Body of pancreas (tissue), 4 donors: ENCODE measurements at regions not wholly inside any gene's neighbourhood (a gene's known extent, or its start where the extent isn't known, plus 50 kb on each side); places are given as distances from the start of the nearest gene placed in this dataset.
"Not testable (repeated sequence)": the region's sequence is repeated elsewhere in the genome, so short reads cannot be mapped to it uniquely, and the experiment has no call there.

Experiments
- POLR2A ChIP-seq, 3 donors: fragments of 450-650 bp; IDR thresholded peaks; one replicate each; pipeline ENCODE4 v1.6.1; 2016; ENCODE audit warnings: antibody characterized with exemption in 3 of 3, mild to moderate bottlenecking in 2 of 3
- TF ChIP-seq, protein P1 (sequence below), 7 experiments: fragments of 450-650 bp in 4 of 7; fragments of 200-600 bp in 3 of 7; sonication (generic) in 3 of 7; IDR thresholded peaks; one replicate each; pipeline ENCODE4 v1.5.1; 2016 to 2019; ENCODE audit warnings: antibody characterized with exemption in 7 of 7

DNA sequence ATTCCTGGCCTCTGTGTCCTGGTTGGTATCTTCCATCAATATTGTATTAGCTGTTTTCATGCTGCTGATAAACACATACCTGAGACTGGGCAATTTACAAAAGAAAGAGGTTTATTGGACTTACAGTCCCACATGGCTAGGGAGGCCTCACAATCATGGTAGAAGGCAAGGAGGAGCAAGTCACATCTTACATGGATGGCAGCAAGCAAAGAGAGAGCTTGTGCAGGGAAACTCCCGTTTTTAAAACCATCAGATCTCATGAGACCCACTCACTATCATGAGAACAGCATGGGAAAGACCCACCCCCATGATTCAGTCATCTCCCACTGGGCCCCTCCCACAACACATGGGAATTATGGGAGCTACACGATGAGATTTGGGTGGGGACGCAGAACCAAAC, 265.3 kb upstream of the IL12B start:
- TF ChIP-seq, protein P1, sequence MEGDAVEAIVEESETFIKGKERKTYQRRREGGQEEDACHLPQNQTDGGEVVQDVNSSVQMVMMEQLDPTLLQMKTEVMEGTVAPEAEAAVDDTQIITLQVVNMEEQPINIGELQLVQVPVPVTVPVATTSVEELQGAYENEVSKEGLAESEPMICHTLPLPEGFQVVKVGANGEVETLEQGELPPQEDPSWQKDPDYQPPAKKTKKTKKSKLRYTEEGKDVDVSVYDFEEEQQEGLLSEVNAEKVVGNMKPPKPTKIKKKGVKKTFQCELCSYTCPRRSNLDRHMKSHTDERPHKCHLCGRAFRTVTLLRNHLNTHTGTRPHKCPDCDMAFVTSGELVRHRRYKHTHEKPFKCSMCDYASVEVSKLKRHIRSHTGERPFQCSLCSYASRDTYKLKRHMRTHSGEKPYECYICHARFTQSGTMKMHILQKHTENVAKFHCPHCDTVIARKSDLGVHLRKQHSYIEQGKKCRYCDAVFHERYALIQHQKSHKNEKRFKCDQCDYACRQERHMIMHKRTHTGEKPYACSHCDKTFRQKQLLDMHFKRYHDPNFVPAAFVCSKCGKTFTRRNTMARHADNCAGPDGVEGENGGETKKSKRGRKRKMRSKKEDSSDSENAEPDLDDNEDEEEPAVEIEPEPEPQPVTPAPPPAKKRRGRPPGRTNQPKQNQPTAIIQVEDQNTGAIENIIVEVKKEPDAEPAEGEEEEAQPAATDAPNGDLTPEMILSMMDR (IDR thresholded peaks at IDR 0.05), result not testable (repeated sequence)
- TF ChIP-seq POLR2A (IDR thresholded peaks at IDR 0.05), result not testable (repeated sequence)
